ENCODE measurements at regions not wholly inside any gene's neighbourhood (a gene's known extent, or its start where the extent isn't known, plus 50 kb on each side); places are given as distances from the start of the nearest gene placed in this dataset.

DNA sequence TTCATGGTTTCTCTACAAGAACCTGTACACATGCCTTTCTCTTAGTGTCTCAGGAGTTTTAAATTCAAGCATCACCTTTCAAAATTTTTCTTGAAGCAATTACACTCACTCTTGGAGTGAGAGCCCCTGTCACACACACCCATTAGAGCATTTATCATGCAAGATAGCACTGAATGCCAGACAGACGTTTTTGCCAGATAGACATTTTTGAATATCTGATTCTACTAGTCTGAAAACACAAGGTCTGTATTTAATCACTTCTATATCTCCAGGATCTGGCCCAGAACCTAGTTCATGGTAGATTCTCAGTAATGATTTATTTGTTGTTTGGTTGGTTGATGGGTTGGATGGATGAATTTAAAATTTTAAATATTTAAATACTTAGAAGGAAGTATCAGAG is 60.9 kb upstream of the PDE1C start:
- TF ChIP-seq, protein P1, sequence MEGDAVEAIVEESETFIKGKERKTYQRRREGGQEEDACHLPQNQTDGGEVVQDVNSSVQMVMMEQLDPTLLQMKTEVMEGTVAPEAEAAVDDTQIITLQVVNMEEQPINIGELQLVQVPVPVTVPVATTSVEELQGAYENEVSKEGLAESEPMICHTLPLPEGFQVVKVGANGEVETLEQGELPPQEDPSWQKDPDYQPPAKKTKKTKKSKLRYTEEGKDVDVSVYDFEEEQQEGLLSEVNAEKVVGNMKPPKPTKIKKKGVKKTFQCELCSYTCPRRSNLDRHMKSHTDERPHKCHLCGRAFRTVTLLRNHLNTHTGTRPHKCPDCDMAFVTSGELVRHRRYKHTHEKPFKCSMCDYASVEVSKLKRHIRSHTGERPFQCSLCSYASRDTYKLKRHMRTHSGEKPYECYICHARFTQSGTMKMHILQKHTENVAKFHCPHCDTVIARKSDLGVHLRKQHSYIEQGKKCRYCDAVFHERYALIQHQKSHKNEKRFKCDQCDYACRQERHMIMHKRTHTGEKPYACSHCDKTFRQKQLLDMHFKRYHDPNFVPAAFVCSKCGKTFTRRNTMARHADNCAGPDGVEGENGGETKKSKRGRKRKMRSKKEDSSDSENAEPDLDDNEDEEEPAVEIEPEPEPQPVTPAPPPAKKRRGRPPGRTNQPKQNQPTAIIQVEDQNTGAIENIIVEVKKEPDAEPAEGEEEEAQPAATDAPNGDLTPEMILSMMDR (IDR thresholded peaks at IDR 0.05), result no peak

DNA sequence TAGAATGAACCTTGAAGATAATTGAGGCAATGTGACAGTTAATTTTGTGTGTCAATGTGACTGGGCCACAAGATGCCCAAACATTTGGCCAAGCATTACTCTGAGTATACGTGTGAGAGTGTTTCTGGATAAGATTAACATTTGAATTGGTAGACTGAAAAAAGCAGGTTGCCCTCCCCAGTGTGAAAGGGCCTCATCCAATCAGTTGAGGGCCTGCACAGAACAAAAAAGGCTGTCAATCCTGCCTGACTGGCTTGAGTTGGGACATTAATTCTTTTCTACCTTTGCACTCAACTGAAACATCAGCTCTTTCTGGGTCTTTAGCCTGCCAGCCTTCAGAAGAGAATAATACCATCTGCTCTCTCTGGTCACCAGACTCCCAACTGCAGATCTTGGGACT is 56.6 kb upstream of the PDE1C start:
- DNase-seq, result no peak
- Histone ChIP-seq H3K4me3 (no peak overlapping the region), H3K27me3 (no peaks in the 10 kb centered on the region), H3K27ac (no peak overlapping the region), H3K4me1 (peaks cover 0 to 12% (median 0%) of the 10 kb centered on the region in 9 donors), H3K36me3 (no peaks in the 10 kb centered on the region), H3K9me3 (peaks cover 0 to 41% (median 11%) of the 10 kb centered on the region in 11 donors)
- 23 to 49% methylated on average over 1 of the region's 1 CpG for WGBS, 2 donors
- peak in 1 of 8 donors; percentile 35 for ATAC-seq
- intact Hi-C loops (cut with DNase I), result no loop called here
- TF ChIP-seq, protein P1 (IDR thresholded peaks at IDR 0.05), result no peak

More for the DNA sequence above, 60.9 kb upstream of the PDE1C start:
- 17 to 19% methylated on average over 1 of the region's 1 CpG for WGBS, 2 donors
- no peaks in the 10 kb centered on the region for H3K27me3 ChIP-seq
- intact Hi-C loops (cut with DNase I), result no loop called here
- ATAC-seq, result no peak
- H3K4me1 ChIP-seq, result peaks cover 0 to 12% (median 0%) of the 10 kb centered on the region in 9 donors
- no peaks in the 10 kb centered on the region for H3K36me3 ChIP-seq
- H3K27ac ChIP-seq, result no peak overlapping the region
- no peak overlapping the region for H3K4me3 ChIP-seq
- no peak for DNase-seq
- H3K9me3 ChIP-seq, result peaks cover 0 to 30% (median 0%) of the 10 kb centered on the region in 11 donors
